ENCODE measurements at regions not wholly inside any gene's neighbourhood (a gene's known extent, or its start where the extent isn't known, plus 50 kb on each side); places are given as distances from the start of the nearest gene placed in this dataset.

DNA sequence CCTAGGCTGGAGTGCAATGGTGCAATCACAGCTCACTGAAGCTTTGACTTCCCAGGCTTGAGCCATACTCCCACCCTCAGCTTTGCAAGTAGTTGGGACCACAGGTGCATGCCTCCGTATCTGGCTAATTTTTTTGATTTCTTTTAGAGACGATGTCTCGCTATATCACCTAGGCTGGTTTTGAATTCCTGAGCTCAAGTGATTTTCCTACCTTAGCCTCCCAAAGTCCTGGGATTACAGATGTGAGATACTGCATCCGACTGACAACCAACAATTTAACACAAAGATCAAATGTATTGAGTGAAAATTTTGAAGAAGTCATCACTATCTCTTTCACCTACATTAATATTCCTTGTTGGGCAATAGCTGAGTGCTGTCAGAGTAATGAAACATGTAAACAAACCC lies 181.6 kb downstream of the MYCN start:
- Histone ChIP-seq H2BK15ac (ENCODE audit: low read depth, low read length) (no peak overlapping the region), H3K18ac (ENCODE audit: insufficient read length, low read depth, low read length) (no peak overlapping the region), H3T11ph (ENCODE audit: low read length) (no peak overlapping the region), H2BK5ac (ENCODE audit: insufficient read length, low read length) (no peak overlapping the region), H3K14ac (ENCODE audit: insufficient read depth, low read length) (no peak overlapping the region), H2BK12ac (ENCODE audit: insufficient read length, low read depth, low read length) (no peak overlapping the region), H3K4me2 (ENCODE audit: insufficient read depth, insufficient read length, low read length) (no peak overlapping the region), H3K27me3 (ENCODE audit: insufficient read depth, low read length) (no peaks in the 10 kb centered on the region), H3K23ac (ENCODE audit: insufficient read length, low read depth, low read length) (no peak overlapping the region), H3K23me2 (ENCODE audit: insufficient read length, low read depth, low read length, poor library complexity, severe bottlenecking) (no peaks in the 10 kb centered on the region), H3K79me1 (ENCODE audit: insufficient read depth, low read depth, low read length, poor library complexity, severe bottlenecking) (no peaks in the 10 kb centered on the region), H2BK20ac (ENCODE audit: low read depth, low read length, poor library complexity, severe bottlenecking) (no peak overlapping the region), H2AFZ (ENCODE audit: low read length) (no peak overlapping the region), H3K9ac (ENCODE audit: extremely low read depth, insufficient read length, low read length) (no peak overlapping the region), H4K20me1 (ENCODE audit: control insufficient read depth, insufficient read depth, insufficient read length) (no peaks in the 10 kb centered on the region), H3K4ac (ENCODE audit: low read depth, low read length) (no peak overlapping the region), H3K56ac (ENCODE audit: insufficient read length, low read depth, low read length) (no peak overlapping the region), H3K79me2 (ENCODE audit: insufficient read depth, low read length) (no peaks in the 10 kb centered on the region), H3K27ac (ENCODE audit: insufficient read length, low read depth, low read length) (no peak overlapping the region), H4K91ac (ENCODE audit: insufficient read length, low read depth, low read length) (no peak overlapping the region), H2BK120ac (ENCODE audit: low read depth, low read length, poor library complexity, severe bottlenecking) (no peak overlapping the region), H3K9me3 (ENCODE audit: control insufficient read depth, low read depth, low read length) (peaks cover 5% of the 10 kb centered on the region), H4K5ac (ENCODE audit: insufficient read length, low read depth, low read length) (no peak overlapping the region), H2AK5ac (ENCODE audit: insufficient read length, low read length) (no peak overlapping the region), H3K4me1 (ENCODE audit: insufficient read depth, low read length) (no peaks in the 10 kb centered on the region), H4K8ac (replicated peaks; ENCODE audit: insufficient read length, low read depth, low read length) (no peak overlapping the region)
- WGBS (ENCODE audit: extremely low coverage, insufficient read length, low lambda C conversion rate) = no CpG with 5 or more reads among the region's 4 CpGs
- DNase-seq = no peak
- TF ChIP-seq, protein P1, sequence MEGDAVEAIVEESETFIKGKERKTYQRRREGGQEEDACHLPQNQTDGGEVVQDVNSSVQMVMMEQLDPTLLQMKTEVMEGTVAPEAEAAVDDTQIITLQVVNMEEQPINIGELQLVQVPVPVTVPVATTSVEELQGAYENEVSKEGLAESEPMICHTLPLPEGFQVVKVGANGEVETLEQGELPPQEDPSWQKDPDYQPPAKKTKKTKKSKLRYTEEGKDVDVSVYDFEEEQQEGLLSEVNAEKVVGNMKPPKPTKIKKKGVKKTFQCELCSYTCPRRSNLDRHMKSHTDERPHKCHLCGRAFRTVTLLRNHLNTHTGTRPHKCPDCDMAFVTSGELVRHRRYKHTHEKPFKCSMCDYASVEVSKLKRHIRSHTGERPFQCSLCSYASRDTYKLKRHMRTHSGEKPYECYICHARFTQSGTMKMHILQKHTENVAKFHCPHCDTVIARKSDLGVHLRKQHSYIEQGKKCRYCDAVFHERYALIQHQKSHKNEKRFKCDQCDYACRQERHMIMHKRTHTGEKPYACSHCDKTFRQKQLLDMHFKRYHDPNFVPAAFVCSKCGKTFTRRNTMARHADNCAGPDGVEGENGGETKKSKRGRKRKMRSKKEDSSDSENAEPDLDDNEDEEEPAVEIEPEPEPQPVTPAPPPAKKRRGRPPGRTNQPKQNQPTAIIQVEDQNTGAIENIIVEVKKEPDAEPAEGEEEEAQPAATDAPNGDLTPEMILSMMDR (conservative IDR thresholded peaks at IDR 0.05) = no peak
- H3K9me3 Mint-ChIP-seq = peaks cover 0 to 7% of the 10 kb centered on the region in 2 experiments; a peak in 3 of 5 replicates
- H3K27me3 Mint-ChIP-seq (ENCODE audit: low read depth) = no peaks in the 10 kb centered on the region
- H3K27ac Mint-ChIP-seq = no peak overlapping the region
- H3K4me1 Mint-ChIP-seq = peaks cover 8 to 13% of the 10 kb centered on the region in 2 experiments
- H3K36me3 Mint-ChIP-seq (ENCODE audit: insufficient read depth in 1 of 3, low read depth in 3 of 3) = peaks cover 6 to 11% (median 9%) of the 10 kb centered on the region in 3 experiments; a peak in 5 of 7 replicates
- H3K4me3 Mint-ChIP-seq = no peak overlapping the region

Measured in H9 (cell line).